ENCODE measurements at regions not wholly inside any gene's neighbourhood (a gene's known extent, or its start where the extent isn't known, plus 50 kb on each side); places are given as distances from the start of the nearest gene placed in this dataset.
A peak's percentile ranks its signal among the peaks of the same experiment; 100 is the strongest.

DNA sequence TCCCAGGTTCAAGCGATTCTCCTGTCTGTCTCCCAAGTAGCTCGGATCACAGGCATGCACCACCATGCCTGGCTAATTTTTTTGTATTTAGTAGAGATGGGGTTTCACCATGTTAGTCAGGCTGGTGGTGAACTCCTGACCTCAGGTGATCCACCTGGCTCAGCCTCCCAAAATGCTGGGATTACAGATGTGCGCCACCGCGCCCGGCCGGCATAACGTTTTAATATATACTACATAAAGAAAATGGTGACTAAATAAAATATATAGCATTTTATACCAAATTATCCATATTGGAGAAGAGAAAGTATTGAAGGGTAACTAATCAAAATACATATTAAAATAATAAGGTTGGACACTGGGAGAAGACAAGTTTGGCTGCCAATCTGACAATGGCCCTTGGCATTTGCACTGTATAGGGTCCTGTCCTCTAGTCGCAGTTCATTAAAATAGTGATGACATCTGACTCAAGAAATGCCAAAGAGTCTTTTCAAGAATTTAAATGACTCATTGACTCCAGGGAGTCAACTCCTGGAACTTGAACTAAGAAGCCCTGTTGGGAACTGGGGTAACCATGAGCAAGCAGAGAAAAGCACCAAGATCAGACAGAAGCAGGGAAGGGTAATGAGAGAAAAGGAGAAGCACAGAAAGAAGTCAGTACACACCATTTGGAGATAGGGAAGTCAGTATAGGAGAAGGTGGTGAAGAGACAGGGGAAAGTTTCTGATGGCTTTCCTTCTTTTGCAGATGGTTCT is 91.1 kb downstream of the CH25H start:
- H3K9me3 Mint-ChIP-seq, result peaks cover 4% of the 10 kb centered on the region
- no peak overlapping the region for H3K4me3 Mint-ChIP-seq
- no peaks in the 10 kb centered on the region for H3K4me1 Mint-ChIP-seq (ENCODE audit: low read depth)
- peaks cover 13% of the 10 kb centered on the region for H3K27me3 Mint-ChIP-seq (ENCODE audit: low read depth)
- no peaks in the 10 kb centered on the region for H3K36me3 Mint-ChIP-seq (ENCODE audit: insufficient read depth)
- DNase-seq (no peak), ATAC-seq (no peak)

- H3K27me3 Mint-ChIP-seq (ENCODE audit: low read depth), result peaks cover 11% of the 10 kb centered on the region
- H3K4me1 Mint-ChIP-seq (ENCODE audit: low read depth), result peaks cover 1% of the 10 kb centered on the region
- H3K4me3 Mint-ChIP-seq, result no peak overlapping the region
- no peaks in the 10 kb centered on the region for H3K36me3 Mint-ChIP-seq (ENCODE audit: insufficient read depth)
- DNase-seq (no peak), ATAC-seq (no peak)
- peaks cover 4% of the 10 kb centered on the region for H3K9me3 Mint-ChIP-seq
Measured at GRCh38 chr10:89114846-89115625, 92.1 kb downstream of the CH25H start.

GRCh38 chr10:89102735-89103134 is 104.4 kb downstream of the CH25H start:
- H3K36me3 Mint-ChIP-seq (ENCODE audit: insufficient read depth), result no peaks in the 10 kb centered on the region
- DNase-seq, result no peak
- no peaks in the 10 kb centered on the region for H3K4me1 Mint-ChIP-seq (ENCODE audit: low read depth)
- no peaks in the 10 kb centered on the region for H3K27me3 Mint-ChIP-seq (ENCODE audit: low read depth)
- H3K9me3 Mint-ChIP-seq, result peaks cover 3% of the 10 kb centered on the region
- ATAC-seq, result no peak
- no peak overlapping the region for H3K4me3 Mint-ChIP-seq

DNA sequence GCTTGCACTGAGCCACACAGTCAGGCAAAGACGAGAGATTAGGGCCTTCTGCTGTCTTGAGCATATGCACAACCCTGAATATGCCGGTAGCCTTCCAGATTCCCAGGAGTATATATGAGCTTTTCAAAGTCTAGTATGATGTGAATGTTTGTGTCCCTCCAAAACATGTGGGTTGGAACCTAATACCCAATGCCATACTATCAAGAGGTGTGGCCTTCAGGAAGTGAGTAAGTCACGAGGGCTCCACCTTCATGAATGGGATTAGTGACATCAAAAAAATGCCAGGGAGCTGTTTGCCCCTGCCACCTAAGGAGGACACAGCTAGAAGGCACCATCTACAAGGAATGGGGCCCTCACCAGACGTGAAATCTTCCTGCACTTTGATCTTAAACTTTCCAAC is 105.2 kb downstream of the CH25H start:
- no peak for DNase-seq
- Mint-ChIP-seq H3K4me3 (no peak overlapping the region), H3K4me1 (ENCODE audit: low read depth) (no peaks in the 10 kb centered on the region), H3K36me3 (ENCODE audit: insufficient read depth) (no peaks in the 10 kb centered on the region), H3K9me3 (peaks cover 2% of the 10 kb centered on the region), H3K27me3 (ENCODE audit: low read depth) (no peaks in the 10 kb centered on the region)
- ATAC-seq, result no peak

DNA sequence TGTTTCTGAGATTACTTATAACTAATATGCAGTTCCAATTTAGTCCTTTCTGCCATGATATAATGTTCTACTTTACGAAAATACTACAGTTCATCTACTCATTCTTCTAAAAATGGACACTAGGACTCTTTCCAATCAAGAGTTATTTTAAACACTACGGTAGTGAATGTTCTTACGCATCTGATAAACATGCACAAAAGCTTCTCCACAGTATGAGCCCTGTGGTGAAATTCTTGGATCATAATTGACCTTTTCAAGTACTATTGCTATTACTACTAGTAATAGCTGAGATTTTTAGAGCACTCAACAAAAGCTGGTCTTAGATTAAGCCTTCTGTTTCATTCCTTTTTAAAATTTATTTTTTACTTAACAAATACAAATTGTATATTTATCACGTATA is 106.4 kb downstream of the CH25H start:
- ATAC-seq (no peak), DNase-seq (no peak)
- Mint-ChIP-seq H3K36me3 (ENCODE audit: insufficient read depth) (no peaks in the 10 kb centered on the region), H3K4me3 (no peak overlapping the region), H3K27me3 (ENCODE audit: low read depth) (no peaks in the 10 kb centered on the region), H3K4me1 (ENCODE audit: low read depth) (no peaks in the 10 kb centered on the region), H3K9me3 (no peaks in the 10 kb centered on the region)

DNA sequence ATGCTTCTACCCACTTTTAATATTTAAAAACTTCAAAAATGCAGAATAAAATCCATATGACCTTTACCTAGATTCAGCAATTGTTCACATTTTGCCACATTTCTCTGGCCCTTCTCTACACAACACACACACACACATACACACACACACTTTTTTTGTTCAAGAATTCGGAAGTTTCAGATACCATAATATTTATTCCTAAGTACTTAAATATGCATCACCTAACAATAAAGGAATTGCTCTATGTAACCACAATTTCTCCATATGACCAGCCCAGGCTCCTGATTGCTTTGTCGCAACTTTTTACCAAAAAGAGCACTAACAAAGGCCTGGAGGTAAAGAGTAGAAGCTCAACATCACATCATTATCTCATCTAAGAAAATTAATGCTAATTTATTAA is 106.6 kb downstream of the FAS start:
- no peaks in the 10 kb centered on the region for H3K4me1 Mint-ChIP-seq (ENCODE audit: low read depth)
- H3K4me3 Mint-ChIP-seq, result no peak overlapping the region
- DNase-seq, result no peak
- no peaks in the 10 kb centered on the region for H3K27me3 Mint-ChIP-seq (ENCODE audit: low read depth)
- H3K36me3 Mint-ChIP-seq (ENCODE audit: insufficient read depth), result no peaks in the 10 kb centered on the region
- H3K9me3 Mint-ChIP-seq, result no peaks in the 10 kb centered on the region
- ATAC-seq, result no peak

GRCh38 chr10:89095701-89096391 is 105.2 kb downstream of the FAS start:
- no peaks in the 10 kb centered on the region for H3K36me3 Mint-ChIP-seq (ENCODE audit: insufficient read depth)
- peaks cover 7% of the 10 kb centered on the region for H3K4me1 Mint-ChIP-seq (ENCODE audit: low read depth)
- ATAC-seq (no peak), DNase-seq (no peak)
- no peaks in the 10 kb centered on the region for H3K9me3 Mint-ChIP-seq
- H3K27me3 Mint-ChIP-seq (ENCODE audit: low read depth), result no peaks in the 10 kb centered on the region
- no peak overlapping the region for H3K4me3 Mint-ChIP-seq

DNA sequence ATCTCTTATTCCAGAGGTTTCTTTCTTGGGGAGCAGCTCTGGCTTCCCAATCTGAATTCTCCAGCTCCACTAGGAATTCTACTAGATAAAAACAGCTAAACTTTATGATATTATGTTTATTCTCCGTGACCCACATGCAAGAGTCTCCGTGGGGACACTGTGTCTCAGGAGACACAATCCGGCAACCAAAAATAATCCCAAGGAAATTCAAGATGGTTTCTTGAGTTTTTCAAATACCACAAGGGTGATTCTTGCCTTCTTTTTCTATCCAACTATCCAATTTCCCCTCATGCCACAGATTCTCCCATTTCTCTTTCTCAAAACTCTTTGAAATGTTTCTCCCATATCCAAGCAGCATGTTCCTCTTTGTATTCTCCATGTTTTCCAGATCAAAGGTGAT is 103.1 kb downstream of the FAS start:
- Mint-ChIP-seq H3K4me3 (no peak overlapping the region), H3K36me3 (ENCODE audit: insufficient read depth) (no peaks in the 10 kb centered on the region), H3K27me3 (ENCODE audit: low read depth) (no peaks in the 10 kb centered on the region), H3K9me3 (no peaks in the 10 kb centered on the region), H3K4me1 (ENCODE audit: low read depth) (peaks cover 9% of the 10 kb centered on the region)
- ATAC-seq (no peak), DNase-seq (no peak)

DNA sequence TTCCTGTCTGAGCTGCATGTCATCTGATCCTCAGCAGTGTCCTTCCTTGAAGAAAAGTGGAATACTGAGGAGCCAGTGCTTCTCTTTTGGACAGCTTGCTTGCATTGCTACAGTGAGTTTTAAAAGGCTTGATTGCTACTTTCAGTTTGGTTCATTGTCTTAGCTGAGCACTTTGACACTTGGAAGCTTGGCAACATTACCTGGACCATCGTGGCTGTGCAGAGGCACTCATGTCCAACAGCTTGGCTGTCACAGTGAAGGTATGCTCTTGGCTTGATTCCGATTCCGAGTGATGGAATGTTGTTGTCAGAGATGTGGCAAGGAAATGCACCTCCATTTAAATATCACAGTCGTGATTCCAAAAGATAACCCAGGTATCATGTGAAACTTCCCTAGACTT is 102.4 kb downstream of the FAS start:
- Mint-ChIP-seq H3K27me3 (ENCODE audit: low read depth) (no peaks in the 10 kb centered on the region), H3K36me3 (ENCODE audit: insufficient read depth) (no peaks in the 10 kb centered on the region), H3K9me3 (no peaks in the 10 kb centered on the region), H3K4me1 (ENCODE audit: low read depth) (peaks cover 9% of the 10 kb centered on the region), H3K4me3 (no peak overlapping the region)
- no peak for ATAC-seq
- no peak for DNase-seq

GRCh38 chr10:89092439-89092838 is 101.8 kb downstream of the FAS start:
- no peaks in the 10 kb centered on the region for H3K9me3 Mint-ChIP-seq
- DNase-seq (no peak), ATAC-seq (no peak)
- no peaks in the 10 kb centered on the region for H3K36me3 Mint-ChIP-seq (ENCODE audit: insufficient read depth)
- peaks cover 9% of the 10 kb centered on the region for H3K4me1 Mint-ChIP-seq (ENCODE audit: low read depth)
- H3K27me3 Mint-ChIP-seq (ENCODE audit: low read depth), result no peaks in the 10 kb centered on the region
- no peak overlapping the region for H3K4me3 Mint-ChIP-seq

GRCh38 chr10:89091496-89091895 is 100.9 kb downstream of the FAS start:
- Mint-ChIP-seq H3K36me3 (ENCODE audit: insufficient read depth) (no peaks in the 10 kb centered on the region), H3K4me3 (no peak overlapping the region), H3K9me3 (no peaks in the 10 kb centered on the region), H3K27me3 (ENCODE audit: low read depth) (no peaks in the 10 kb centered on the region), H3K4me1 (ENCODE audit: low read depth) (peaks cover 9% of the 10 kb centered on the region)
- DNase-seq (no peak), ATAC-seq (no peak)

DNA sequence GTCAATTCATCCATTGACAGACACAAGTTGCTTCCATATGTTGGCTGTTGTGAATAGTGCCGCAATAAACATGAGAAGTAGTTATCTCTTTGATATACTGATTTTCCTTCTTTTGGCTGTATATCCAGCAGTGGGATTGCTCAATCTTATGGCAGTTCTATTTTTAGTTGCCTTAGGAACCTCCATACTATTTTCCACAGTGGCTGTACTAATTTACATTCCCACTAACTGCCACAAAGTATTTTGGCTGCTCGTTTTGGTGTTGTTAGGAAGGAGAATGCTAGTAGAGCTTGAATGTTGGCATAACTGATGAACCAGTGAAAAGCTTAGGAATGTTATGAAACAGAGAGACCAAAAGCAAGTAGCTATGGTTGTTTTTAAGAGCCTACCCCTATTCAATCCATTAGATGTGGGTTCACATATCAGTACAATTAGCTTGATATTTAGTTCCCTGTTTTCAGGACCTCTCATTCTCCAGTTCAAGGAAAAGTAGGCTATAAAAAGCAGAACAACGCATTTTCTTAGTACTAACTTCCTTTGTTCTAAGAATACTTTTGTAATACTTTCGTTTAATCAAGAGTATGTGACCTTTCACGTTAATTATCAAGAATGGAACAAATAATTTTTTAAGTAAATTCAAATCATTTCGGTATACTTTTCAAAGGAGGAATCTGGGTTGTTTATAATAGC is 100.3 kb downstream of the FAS start:
- Mint-ChIP-seq H3K36me3 (ENCODE audit: insufficient read depth) (no peaks in the 10 kb centered on the region), H3K27me3 (ENCODE audit: low read depth) (no peaks in the 10 kb centered on the region), H3K4me1 (ENCODE audit: low read depth) (peaks cover 9% of the 10 kb centered on the region), H3K4me3 (no peak overlapping the region), H3K9me3 (no peaks in the 10 kb centered on the region)
- no peak for DNase-seq
- ATAC-seq, result no peak

DNA sequence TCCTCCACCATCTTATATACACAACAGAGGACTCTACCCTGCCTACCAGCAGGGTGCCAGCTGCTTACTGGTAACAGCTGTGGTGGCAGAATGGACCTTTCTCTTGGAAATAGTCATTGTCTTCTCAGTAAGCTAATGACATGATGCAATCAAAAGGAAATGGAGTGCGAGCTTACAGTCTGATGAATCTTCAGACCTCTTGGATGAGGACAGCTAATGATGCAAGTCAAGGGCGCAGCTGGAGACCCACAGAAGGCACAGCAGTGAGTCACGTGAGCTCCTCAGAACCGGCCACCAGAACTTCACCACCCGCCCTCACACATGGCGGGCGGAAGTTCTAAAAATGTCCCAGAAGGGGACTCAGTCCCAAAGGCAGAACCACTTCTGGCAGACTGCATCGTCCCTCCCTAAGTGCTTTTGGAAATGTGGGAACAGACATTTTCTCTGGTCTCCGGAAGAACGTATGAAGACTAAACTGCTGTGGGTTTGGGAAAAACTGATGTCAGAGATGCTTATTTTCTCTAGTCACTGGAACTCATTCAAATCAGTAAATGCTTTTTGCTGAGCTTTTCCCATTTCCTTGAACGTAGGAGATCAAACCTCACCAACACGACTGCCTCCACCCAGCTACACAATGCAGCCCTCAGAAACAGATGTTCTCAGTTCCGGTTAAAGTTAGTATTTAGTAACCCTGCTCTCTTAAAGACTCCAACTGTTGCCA is 96.4 kb downstream of the FAS start:
- Mint-ChIP-seq H3K36me3 (ENCODE audit: insufficient read depth) (no peaks in the 10 kb centered on the region), H3K27me3 (ENCODE audit: low read depth) (no peaks in the 10 kb centered on the region), H3K4me3 (no peak overlapping the region), H3K9me3 (no peaks in the 10 kb centered on the region), H3K4me1 (ENCODE audit: low read depth) (peaks cover 22% of the 10 kb centered on the region)
- ATAC-seq (peak; percentile 16 to 33), DNase-seq (peak; percentile 5)

DNA sequence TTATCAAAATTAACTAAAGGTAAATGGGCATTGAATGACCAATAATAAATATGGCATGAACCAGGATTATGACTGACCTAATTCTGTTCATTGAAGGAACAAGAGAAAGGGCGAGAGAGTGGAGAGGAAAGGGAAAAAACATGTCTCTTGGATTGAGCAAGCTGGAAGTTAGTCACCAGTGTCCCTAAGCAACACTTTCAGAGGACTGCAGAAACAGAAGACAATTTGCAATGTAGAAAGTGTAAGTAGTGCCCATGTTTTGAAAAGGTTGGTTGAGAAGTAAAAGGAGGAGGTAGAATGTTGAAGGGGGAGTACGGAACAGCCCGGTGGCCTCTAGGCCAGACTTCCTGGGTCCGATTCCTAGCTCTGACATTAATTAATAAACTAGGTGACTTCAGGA is 94.6 kb downstream of the FAS start:
- H3K27me3 Mint-ChIP-seq (ENCODE audit: low read depth), result no peaks in the 10 kb centered on the region
- ATAC-seq (peak in 1 of 2 donors; percentile 55), DNase-seq (no peak)
- H3K4me3 Mint-ChIP-seq, result no peak overlapping the region
- H3K9me3 Mint-ChIP-seq, result no peaks in the 10 kb centered on the region
- no peaks in the 10 kb centered on the region for H3K36me3 Mint-ChIP-seq (ENCODE audit: insufficient read depth)
- H3K4me1 Mint-ChIP-seq (ENCODE audit: low read depth), result peaks cover 19% of the 10 kb centered on the region

Data from activated T-cell treated with anti-CD3 and anti-CD28 coated beads, Interleukin-2, amount 50 U/mL, for 4 hours (primary cell).